NCI-H526 treated with DMSO at 0.1 percent for 48 hours (cell line): ENCODE measurements at regions not wholly inside any gene's neighbourhood (a gene's known extent, or its start where the extent isn't known, plus 50 kb on each side); places are given as distances from the start of the nearest gene placed in this dataset.

Source experiments
- DNase-seq: peaks from one replicate; lab custom pipeline; 2025; lab: John Stamatoyannopoulos, UW

GRCh38 chr20:40738976-40739375 lies 49.9 kb upstream of the MAFB start:
- no peak for DNase-seq

- no peak for DNase-seq
Observed at GRCh38 chr20:40739841-40740240, 50.8 kb upstream of the MAFB start.

GRCh38 chr20:40741507-40742106 lies 52.6 kb upstream of the MAFB start:
- peak; percentile 9 for DNase-seq

GRCh38 chr20:40743141-40743775 lies 54.2 kb upstream of the MAFB start:
- DNase-seq = no peak

GRCh38 chr20:40744072-40744817 lies 55.2 kb upstream of the MAFB start:
- DNase-seq = peak; percentile 77

GRCh38 chr20:40744818-40745175 lies 55.8 kb upstream of the MAFB start:
- DNase-seq = peak; percentile 77

GRCh38 chr20:40746251-40746650 lies 57.2 kb upstream of the MAFB start:
- no peak for DNase-seq

GRCh38 chr20:40748182-40748581 lies 59.1 kb upstream of the MAFB start:
- DNase-seq = no peak

GRCh38 chr20:40749985-40750506 lies 61.0 kb upstream of the MAFB start:
- no peak for DNase-seq

GRCh38 chr20:40750541-40751035 lies 61.6 kb upstream of the MAFB start:
- no peak for DNase-seq

- DNase-seq = no peak
Observed at GRCh38 chr20:40753472-40753871, 64.4 kb upstream of the MAFB start.

GRCh38 chr20:40754339-40754943 lies 65.4 kb upstream of the MAFB start:
- no peak for DNase-seq

GRCh38 chr20:40757087-40757486 lies 68.1 kb upstream of the MAFB start:
- no peak for DNase-seq

GRCh38 chr20:40758790-40759189 lies 69.8 kb upstream of the MAFB start:
- no peak for DNase-seq

GRCh38 chr20:40760399-40760798 lies 71.4 kb upstream of the MAFB start:
- DNase-seq = no peak

- no peak for DNase-seq
Observed at GRCh38 chr20:40763646-40764295, 74.7 kb upstream of the MAFB start.

GRCh38 chr20:40765814-40766480 lies 76.9 kb upstream of the MAFB start:
- no peak for DNase-seq

GRCh38 chr20:40766790-40767614 lies 78.0 kb upstream of the MAFB start:
- DNase-seq = no peak

GRCh38 chr20:40767615-40767924 lies 78.5 kb upstream of the MAFB start:
- DNase-seq = no peak

GRCh38 chr20:40768105-40768504 lies 79.1 kb upstream of the MAFB start:
- DNase-seq = no peak
